Cardiac muscle cell (in vitro differentiated cells and primary cell): ENCODE measurements at regions not wholly inside any gene's neighbourhood (a gene's known extent, or its start where the extent isn't known, plus 50 kb on each side); places are given as distances from the start of the nearest gene placed in this dataset.

ENCODE experiments used
- DNase-seq, 2 donors: peaks; one replicate each; pipeline versions ENCODE4 v3.0.0 to v3.0.0-alpha.2; 2010 to 2017; ENCODE audit warnings: low read depth in 1 of 2, low spot score in 1 of 2
- H3K27ac ChIP-seq: fragments of 200-600 bp; sonication (generic); 2 replicates; pipeline ENCODE4 v1.5.1; 2016
- H3K27me3 ChIP-seq: fragments of 200-600 bp; sonication (generic); 2 replicates; pipeline ENCODE4 v1.6.0; 2016; ENCODE audit warnings: control low read depth
- H3K36me3 ChIP-seq: fragments of 200-600 bp; sonication (generic); 2 replicates; pipeline ENCODE4 v1.5.1; 2016; ENCODE audit warnings: control low read depth
- H3K4me1 ChIP-seq: fragments of 200-600 bp; sonication (generic); 2 replicates; pipeline ENCODE4 v1.8.1; 2017; ENCODE audit warnings: low read depth, mild to moderate bottlenecking, mixed run types
- H3K4me3 ChIP-seq: fragments of 200-600 bp; sonication (generic); 2 replicates; pipeline ENCODE4 v1.5.1; 2016; ENCODE audit warnings: mild to moderate bottlenecking
- H3K9me3 ChIP-seq: fragments of 200-600 bp; sonication (generic); 2 replicates; pipeline ENCODE4 v1.5.1; 2017; ENCODE audit warnings: low read depth, mild to moderate bottlenecking, control low read depth
- CTCF ChIP-seq: IDR thresholded peaks from 2 replicates; pipeline ENCODE4 v1.5.1; 2012; ENCODE audit warnings: low read depth, mild to moderate bottlenecking, low read length

GRCh38 chr5:4189317-4189716, 593.7 kb downstream of the IRX1 start:
- Histone ChIP-seq H3K27me3 (no peaks in the 10 kb centered on the region), H3K36me3 (no peaks in the 10 kb centered on the region), H3K4me3 (no peak overlapping the region), H3K4me1 (no peaks in the 10 kb centered on the region), H3K9me3 (no peaks in the 10 kb centered on the region), H3K27ac (no peak overlapping the region)
- no peak for DNase-seq
- no peak for TF ChIP-seq CTCF

- no peak for TF ChIP-seq CTCF
- no peaks in the 10 kb centered on the region for H3K36me3 ChIP-seq
Observed at GRCh38 chr5:4191041-4191440, 595.4 kb downstream of the IRX1 start.

GRCh38 chr5:4191703-4192102, 596.1 kb downstream of the IRX1 start:
- Histone ChIP-seq H3K27ac (no peak overlapping the region), H3K27me3 (no peaks in the 10 kb centered on the region), H3K4me3 (no peak overlapping the region), H3K4me1 (no peaks in the 10 kb centered on the region), H3K36me3 (no peaks in the 10 kb centered on the region), H3K9me3 (no peaks in the 10 kb centered on the region)
- no peak for TF ChIP-seq CTCF
- DNase-seq, result no peak

More at GRCh38 chr5:4191041-4191440, 595.4 kb downstream of the IRX1 start:
- Histone ChIP-seq H3K4me3 (no peak overlapping the region), H3K27me3 (no peaks in the 10 kb centered on the region), H3K4me1 (no peaks in the 10 kb centered on the region), H3K9me3 (no peaks in the 10 kb centered on the region), H3K27ac (no peak overlapping the region)
- DNase-seq, result no peak

GRCh38 chr5:4192111-4192510, 596.5 kb downstream of the IRX1 start:
- H3K27ac ChIP-seq, result no peak overlapping the region
- H3K4me3 ChIP-seq, result no peak overlapping the region
- no peaks in the 10 kb centered on the region for H3K36me3 ChIP-seq
- no peak for DNase-seq
- TF ChIP-seq CTCF, result no peak
- no peaks in the 10 kb centered on the region for H3K9me3 ChIP-seq
- no peaks in the 10 kb centered on the region for H3K27me3 ChIP-seq
- no peaks in the 10 kb centered on the region for H3K4me1 ChIP-seq

- H3K9me3 ChIP-seq, result no peaks in the 10 kb centered on the region
- H3K4me3 ChIP-seq, result no peak overlapping the region
- H3K36me3 ChIP-seq, result no peaks in the 10 kb centered on the region
- H3K27ac ChIP-seq, result no peak overlapping the region
- no peak for TF ChIP-seq CTCF
- peaks cover 15% of the 10 kb centered on the region for H3K4me1 ChIP-seq
- H3K27me3 ChIP-seq, result no peaks in the 10 kb centered on the region
- DNase-seq, result no peak
Observed at GRCh38 chr5:4196744-4197143, 601.1 kb downstream of the IRX1 start.

GRCh38 chr5:4197151-4197550, 601.5 kb downstream of the IRX1 start:
- TF ChIP-seq CTCF, result no peak
- Histone ChIP-seq H3K36me3 (no peaks in the 10 kb centered on the region), H3K4me1 (peaks cover 15% of the 10 kb centered on the region), H3K9me3 (no peaks in the 10 kb centered on the region), H3K27me3 (no peaks in the 10 kb centered on the region), H3K27ac (no peak overlapping the region), H3K4me3 (no peak overlapping the region)
- DNase-seq, result no peak
